HG02884 (cell line): ENCODE measurements at regions not wholly inside any gene's neighbourhood (a gene's known extent, or its start where the extent isn't known, plus 50 kb on each side); places are given as distances from the start of the nearest gene placed in this dataset.

ENCODE experiments used
- ATAC-seq: cut with Tn5 transposase; IDR thresholded peaks from one replicate; pipeline ENCODE4 v1.9.1; 2021; ENCODE audit warnings: mild to moderate bottlenecking, moderate library complexity; ENCODE audit not compliant: unreplicated experiment

DNA sequence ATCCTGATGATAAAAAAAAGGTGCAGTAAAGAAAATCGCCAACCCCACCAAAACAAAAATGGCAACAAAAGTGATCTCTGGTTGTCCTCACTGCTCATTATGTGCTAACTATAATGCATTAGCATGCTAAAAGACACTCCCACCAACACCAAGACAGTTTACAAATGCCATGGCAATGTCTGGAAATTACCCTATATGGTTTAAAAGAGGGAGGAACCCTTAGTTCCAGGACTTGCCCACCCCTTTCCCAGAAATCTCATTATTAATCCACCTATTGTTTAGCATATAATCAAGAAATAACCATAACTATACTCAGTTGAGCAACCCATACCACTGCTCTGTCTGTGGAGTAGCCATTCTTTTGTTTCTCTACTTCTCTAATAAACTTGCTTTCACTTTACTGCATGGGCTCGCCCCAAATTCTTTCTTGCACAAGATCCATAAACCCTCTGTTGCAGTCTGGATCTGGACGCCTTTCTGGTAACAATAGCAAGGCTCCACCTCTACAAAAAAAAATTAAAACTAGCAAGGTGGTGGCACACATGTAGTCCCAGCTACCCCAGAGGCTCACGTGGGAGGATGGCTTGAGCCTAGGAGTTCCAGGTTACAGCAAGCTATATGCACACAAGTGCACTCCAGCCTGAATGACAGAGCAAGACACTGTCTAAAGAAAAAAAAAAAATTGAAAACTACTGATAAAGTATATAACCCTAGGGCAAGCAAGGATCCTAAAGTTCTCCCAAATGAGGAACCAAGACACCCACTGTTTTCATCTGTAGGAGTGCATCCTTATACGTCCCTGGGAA lies 278.8 kb upstream of the JARID2 start:
- no peak for ATAC-seq

DNA sequence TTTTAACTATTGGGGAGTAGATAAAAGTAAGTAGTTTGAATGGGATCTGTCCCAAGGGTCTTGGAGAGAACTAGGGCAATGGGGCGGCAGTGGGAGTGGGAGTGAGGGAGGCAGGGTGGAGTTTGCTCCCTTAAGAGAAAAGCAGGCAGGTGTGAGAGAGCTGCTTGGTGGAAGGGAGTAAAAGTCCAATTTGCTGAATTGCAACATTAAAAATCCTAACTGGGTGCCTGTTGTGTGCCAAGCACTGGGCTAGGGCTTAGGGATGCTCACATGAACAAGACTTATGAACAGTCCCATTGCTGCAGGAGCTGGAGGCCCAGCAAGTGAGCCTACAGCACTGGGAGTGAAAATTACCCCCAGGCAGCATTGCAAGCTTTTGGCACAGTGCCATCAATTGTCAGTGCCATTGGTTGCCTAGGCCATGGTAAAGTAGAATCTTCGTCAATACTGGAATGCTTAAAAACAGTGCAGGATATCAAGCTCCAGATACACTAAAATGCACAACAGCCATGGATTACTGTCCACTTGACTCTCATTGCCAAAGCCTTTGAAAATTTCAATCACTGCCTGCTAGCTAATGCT lies 277.7 kb upstream of the JARID2 start:
- no peak for ATAC-seq

DNA sequence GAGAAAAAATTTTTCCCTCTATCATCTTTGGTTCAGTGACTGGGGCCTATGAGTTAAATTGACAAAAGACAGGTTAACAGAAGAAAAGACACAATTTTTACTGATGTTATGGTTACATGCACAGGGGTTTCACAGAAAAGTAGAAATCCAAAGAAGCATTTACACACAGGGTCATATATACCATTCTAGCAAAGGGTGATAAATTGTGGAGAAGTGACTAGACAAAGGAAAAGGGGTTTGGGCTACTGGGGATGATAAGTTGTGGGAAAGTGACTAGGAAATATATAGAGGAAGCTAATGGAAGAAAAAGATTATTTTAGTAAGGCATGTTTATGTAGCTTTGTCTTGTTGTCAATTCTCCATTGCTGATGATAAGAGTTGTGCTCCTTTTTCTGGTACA lies 276.7 kb upstream of the JARID2 start:
- no peak for ATAC-seq

DNA sequence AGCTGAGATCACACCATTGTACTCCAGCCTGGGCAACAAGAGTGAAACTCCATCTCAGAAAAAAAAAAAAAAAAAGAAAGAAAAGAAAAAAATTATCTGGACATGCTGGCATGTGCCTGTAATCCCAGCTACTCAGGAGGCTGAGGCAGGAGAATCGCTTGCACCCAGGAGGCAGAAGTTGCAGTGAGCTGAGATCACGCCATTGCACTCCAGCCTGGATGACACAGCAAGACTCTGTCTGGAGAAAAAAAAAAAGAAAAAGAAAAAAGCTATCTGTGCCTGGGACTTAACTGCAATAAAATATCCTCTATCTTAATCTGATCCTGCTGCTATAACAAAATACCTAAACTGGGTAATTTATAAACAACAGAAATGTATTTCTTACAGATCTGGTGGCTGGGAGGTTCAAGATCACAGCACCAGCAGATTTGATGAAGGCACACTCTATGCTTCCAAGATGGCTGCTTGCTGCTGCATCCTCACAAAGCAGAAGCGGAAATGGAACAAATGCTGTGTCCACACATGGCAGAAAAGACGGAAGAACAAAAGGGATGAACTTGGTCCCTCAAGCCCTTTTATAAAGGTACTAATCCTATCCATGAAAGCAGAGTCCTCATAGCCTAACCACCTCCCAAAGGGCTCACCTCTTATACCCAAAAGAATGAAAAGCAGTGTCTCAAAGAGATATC lies 273.3 kb upstream of the JARID2 start:
- ATAC-seq = no peak

DNA sequence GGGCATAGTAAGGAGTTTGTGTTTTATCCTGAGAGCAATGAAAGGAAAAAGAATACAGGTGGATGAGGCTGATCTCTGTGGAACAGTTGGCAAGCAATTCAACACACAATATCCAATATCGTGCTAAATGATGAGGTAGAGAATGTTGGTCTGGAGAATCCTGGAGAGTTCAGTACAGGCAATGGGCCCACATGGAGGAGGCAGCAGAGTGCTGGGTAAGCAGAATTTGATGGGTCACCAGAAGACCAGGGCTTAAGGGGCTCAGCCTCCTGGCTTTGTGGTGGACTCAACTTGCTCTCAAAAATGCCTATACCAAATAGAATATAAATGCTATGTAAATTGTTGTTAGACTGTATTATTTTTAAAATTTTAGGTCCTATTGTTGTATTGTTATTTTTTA lies 271.5 kb upstream of the JARID2 start:
- no peak for ATAC-seq

DNA sequence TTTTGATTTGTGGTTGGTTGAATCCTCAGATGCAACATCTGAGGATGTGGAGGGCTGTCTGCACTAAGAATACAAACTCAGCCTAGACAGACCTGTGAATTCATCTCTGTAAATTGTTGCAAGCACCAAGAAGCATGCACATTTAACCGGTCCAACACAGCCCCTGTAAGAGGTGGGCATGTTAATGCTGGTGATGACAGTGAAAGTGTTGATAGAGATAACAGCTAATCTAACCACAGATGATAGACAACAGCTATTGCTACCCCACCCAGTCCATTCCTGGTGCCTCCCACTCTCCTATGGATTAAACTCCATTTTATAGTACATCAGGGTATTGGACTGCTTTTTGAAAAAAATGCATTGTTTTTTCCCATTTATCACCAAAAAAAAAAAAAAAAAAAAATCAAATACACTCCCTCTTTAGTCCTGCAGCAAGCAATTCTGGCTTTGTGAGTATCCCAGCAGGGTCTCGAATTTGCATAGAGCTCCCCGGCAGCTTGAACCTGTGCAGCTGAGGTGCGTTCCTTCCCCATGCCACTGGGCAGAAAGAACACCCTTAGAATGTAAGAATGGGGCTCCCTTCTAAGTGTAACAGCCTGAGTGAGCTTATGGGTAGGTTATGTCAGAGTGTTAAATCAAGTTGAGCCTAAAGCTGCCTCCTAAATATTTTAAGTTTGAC lies 270.9 kb upstream of the JARID2 start:
- ATAC-seq = no peak

DNA sequence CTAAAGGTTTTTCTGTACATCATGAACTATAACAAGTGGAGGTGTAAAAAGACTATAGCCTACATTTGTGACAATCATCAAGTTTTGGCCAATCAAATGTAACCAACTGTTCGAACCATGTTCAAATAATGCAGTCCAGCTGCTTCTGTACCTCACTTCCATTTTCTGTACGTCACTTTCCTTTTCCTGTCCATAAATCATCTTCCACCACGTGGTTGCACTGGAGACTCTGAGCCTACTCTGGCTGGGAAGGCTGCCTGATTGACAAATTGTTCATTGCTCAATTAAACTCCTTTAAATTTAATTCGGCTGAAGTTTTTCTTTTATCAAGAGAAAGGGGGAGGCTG lies 270.4 kb upstream of the JARID2 start:
- ATAC-seq = no peak

DNA sequence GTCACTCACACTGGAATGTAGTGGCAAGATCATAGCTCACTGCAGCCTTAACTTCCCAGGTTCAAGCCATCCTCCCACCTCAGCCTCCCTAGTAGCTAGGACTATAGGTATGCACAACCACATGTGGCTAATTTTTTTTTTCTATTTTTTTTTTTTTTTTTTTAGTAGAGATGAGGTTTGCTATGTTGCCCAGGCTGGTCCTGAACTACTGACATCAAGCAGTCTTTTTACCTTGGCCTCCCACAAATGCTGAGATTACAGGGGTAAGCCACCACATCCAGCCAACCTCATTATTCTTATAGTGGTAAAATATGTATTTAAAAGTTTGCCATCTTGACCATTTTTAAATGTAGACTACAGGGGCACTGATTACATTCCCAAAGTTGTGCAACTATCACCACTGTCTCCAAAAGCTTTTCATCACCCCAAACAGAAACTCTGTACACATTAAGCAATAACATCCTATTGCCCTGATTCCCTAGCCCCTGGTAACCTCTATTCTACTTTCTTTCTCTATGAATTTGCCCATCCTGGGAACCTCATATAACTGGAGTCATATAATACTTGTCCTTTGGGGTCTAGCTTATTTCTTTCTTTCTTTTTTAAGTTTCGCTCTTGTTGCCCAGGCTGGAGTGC lies 268.0 kb upstream of the JARID2 start:
- no peak for ATAC-seq

DNA sequence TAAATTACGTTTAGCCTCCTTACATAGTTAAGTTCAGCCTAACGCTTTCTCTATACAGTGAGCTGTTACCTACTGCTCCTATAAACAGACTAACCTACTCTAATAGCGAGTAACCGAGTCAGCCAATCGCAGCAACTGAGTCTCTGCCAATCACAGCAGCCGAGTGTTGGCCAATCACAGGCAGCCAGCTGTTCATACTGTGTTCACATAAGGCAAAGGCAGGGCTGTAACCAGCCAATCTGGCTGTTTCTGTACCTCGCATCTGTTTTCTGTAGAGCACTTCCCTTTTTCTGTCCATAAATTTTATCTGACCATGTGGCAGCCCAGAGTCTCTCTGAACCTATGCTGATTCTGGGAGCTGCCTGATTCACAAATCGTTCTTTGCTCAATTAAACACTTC lies 263.9 kb upstream of the JARID2 start:
- ATAC-seq = no peak

DNA sequence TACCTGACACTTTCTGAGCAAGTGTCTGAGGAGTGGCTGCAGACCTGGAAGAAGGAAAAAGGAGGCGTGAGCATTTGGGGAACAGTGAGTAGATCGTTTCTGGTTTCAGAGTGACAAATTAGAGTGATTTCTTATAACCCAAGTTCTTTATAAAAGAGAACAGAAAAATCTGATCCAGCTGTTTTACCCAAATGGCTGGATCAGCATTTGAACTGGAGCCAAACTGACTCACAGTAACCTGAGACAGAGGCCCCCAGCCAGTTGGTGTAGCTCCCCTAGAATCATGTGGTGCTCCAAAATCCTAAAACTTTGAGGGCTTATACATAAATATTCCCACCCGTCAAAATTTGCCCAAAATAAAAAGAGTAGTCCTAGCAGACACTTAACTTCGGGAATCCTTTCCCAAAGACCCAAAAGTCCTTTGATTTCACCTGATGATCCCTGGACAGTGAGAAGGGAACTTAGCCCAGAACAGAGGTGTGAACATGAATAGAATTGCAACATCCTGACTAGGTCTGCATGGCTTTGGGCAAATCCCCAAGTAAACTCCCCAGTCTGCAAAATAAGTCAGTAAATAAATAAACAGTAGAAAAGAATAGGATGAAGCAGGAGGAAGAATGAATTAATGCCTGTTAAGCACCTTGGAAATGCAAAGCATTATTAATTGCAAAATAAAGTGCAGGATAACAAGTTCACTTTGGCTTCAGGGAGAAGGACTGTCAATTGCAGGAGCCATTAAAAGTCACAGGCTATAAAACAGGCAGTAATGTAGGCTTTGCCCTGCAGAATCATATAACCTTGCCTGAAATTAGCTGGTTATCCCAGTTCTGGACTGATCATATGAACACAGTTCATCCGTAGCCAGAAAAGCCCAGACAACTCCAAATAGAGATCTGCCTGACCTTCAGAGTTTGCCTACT lies 262.0 kb upstream of the JARID2 start:
- no peak for ATAC-seq

DNA sequence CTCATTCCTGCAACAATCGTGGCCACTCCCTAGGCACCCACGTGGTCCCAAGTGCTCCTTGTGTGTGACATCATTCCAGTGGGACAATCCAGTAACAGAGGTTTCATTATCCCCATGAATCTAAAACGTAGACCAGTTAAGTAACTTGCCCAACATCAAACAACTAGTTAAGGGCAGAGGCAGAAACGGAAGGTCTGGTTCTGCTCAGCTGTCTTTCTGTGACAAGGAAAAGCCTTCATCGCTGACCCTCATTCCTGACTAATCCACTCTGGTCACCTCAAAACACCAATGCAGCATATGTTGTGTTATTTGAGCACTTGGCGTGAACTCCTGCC lies 261.4 kb upstream of the JARID2 start:
- no peak for ATAC-seq

DNA sequence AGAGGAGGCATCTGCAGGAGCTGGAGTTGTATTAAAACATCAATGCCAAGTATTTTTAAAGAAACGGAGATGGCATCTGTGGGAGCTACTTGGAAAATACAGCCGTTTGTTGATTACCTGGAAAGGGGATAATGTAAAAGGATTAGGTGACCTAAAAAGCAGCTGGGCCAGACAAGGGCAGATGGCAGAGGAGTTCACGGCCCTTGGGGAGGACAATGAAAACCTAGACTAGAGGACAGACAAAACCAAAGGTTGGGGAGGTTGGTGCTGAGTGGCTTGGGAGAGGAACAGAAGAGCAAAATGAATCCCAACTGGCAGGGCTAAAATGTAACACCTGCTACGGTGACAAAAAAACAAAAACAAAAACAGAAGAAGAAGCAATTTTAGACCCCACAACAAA lies 260.5 kb upstream of the JARID2 start:
- ATAC-seq = no peak

DNA sequence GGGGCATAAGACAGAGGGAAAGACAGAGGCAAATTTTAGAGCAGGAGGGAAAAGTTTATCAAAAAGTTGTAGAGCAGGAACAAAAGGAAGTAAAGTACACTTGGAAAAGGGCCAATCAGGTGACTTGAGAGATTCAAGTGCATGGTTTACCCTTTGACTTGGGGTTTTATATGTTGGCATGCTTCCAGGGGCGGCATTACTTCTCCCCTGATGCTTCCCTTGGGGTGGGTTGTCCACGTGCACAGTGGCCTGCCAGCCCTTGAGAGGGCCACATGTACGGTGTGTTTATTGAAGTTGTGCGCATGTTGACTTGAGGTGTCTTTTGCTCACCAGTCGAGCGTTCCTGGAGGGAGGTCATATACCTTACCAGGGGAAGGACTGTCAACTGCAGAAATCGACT lies 259.5 kb upstream of the JARID2 start:
- ATAC-seq = no peak

DNA sequence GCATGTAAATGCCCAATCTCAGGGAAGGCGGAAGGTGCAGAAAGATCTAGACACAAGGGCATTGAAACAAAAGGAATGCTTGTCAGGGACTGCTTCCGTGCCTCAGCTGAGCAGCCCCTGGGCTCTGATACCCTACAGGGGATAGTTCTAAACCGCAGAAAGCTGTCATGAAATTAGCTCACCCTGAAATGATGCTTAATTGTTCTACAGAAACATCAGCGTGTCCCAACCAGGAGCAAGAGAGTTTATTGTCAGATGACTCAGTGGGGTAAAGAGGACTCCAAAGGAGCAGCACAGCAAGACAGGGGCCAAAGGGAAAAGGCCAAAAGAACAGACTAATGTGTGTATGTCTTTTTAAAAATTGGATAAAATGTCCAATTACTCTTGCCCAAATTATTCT lies 258.4 kb upstream of the JARID2 start:
- ATAC-seq = no peak

DNA sequence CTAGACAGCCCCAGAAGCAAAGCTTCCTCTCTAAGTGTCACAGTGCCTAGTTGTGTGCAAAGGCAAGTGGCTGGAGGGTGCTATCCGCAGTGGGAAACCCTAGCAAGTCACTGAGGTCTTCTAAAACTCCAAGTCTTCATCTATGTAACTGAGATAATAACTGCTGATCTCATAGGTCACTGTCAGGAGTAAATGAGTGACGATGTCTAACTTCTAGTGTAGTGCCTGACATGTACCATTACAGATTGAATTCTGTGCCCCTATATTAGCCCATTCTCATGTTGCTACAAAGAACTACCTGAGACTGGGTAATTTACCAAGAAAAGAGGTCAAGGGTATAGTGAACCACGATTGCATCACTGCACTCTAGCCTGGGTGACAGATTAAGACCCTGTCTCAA lies 253.5 kb upstream of the JARID2 start:
- no peak for ATAC-seq

DNA sequence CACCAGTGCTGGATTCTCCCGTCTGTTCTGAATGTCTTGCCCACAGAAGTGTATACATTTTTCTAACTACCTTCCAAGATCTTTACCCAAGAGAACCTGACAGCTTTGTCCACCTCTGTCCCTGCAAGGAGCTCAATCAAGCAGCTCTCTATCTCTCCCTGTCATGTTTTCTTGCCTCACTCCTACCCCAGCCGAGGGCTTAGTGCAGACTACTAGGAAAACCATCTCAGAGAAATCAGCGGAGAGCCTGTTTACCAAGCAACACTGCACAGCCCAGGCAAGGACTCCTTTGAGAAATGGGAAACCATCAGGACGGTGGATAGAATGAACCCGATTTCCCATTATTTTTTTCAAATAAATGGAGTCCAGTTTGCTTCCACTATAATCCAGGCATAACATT lies 250.7 kb upstream of the JARID2 start:
- ATAC-seq = no peak

DNA sequence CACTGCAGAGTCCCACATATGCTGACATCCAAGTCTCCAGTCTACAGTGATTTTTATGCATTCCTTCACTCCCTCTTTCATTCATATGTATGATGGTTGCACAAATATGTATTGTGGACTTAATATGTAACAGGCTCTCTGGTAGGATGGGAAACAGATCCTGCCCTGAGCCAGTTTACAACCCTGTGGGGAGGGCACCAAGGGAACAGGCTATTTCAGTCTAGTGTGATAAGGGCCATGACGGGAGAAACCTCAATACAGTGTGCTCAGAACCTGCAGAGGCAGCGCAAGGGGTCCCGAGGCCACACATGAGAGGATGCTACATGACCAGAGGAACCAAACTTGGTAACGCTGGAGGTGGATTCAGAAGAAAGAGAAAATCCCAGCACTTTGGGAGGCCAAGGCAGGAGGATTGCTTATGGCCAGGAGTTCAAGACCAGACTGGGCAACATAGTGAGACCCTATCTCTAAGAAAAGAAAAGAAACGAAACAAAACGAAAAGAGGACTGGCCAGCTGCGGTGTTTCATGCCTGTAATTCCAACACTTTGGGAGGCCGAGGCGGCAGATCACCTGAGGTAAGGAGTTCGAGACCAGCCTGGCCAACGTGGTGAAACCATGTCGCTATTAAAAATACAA lies 249.8 kb upstream of the JARID2 start:
- ATAC-seq = no peak

DNA sequence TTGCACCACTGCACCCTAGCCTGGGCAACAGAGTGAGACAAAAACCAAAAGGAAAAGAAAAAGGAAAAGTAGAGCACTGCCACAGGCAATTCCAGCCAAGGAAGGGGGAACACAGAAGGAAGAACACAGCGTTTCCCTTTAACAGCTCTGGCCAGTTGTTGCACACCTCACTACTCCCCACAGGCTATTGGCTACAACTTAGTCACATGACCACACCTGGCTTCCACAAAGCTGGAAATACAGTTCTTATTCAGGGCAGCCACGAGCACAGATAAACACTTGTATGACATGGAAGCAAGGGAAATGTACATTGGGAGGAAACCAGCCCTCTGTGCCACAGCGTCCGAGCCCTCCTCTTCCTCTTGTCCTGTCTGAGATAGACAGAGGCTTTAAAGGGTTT lies 249.0 kb upstream of the JARID2 start:
- no peak for ATAC-seq

DNA sequence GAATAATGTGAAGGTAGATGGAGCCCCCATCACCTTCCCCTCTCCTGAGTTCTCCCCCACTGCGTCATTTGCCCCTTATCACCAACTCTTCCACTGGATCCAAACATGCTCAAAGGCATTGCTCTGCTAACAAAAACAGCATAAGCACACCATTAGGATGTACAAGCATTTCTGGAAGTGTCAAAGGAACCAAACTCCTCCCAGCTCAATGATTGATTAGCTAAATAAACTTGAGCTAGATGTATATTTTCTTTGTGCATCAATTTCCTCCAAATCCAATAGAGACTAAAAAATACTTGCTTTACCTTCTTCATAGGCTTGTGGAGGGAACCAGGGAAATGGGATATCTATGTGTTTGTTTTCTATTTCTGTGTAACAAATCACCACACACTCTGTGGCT lies 248.4 kb upstream of the JARID2 start:
- no peak for ATAC-seq

DNA sequence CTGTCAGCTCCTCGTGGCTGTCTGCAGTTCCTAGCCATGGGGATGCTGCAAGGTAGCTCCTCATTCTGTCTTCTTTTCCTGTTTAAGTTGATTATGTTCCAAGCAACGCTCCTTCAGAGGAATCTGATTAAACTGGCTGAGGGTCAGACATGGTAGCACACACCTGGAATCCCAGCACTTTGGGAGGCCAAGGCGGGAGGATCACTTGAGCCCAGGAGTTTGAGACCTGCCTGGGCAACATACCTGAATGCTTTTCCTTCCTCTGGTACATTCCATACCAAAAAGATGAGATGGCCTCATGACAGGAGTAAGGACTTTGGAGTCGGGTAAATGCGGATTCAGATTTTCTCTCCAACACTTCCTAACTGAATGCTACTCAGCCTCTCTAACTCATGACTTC lies 246.8 kb upstream of the JARID2 start:
- no peak for ATAC-seq
